ENCODE measurements at regions not wholly inside any gene's neighbourhood (a gene's known extent, or its start where the extent isn't known, plus 50 kb on each side); places are given as distances from the start of the nearest gene placed in this dataset.
"Not testable (repeated sequence)": the region's sequence is repeated elsewhere in the genome, so short reads cannot be mapped to it uniquely, and the experiment has no call there.

GRCh38 chr14:83147006-83147405, 1613.4 kb upstream of the SEL1L start:
- DNase-seq = no peak
- Mint-ChIP-seq H3K4me3 (no peak overlapping the region), H3K9me3 (peaks cover 21% of the 10 kb centered on the region), H3K4me1 (ENCODE audit: low read depth) (no peaks in the 10 kb centered on the region), H3K36me3 (ENCODE audit: low read depth) (no peaks in the 10 kb centered on the region), H3K27ac (no peak overlapping the region), H3K27me3 (ENCODE audit: low read depth) (no peaks in the 10 kb centered on the region)
- intact Hi-C loops (cut with micrococcal nuclease) = no loop called here
- CTCF ChIA-PET = no interaction called here

DNA sequence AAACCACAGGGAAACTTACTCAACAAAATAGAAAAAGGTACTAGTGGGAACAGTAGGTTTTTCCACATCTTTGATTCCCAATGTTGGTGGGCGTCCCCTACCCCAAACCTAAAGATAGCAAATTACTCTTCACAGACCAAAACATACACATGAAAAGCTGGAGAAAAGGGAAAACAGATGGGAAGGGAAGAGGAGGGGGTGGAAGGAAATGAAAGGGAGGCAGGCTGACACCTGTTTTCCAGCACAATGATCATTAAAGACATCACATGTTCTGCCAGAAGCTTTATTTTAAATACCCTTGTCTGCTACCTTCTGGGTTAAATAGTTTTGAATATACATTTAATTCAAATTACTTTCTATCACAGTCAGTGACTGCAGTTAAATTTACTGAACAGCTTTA, 1617.9 kb upstream of the SEL1L start:
- no peak overlapping the region for H3K27ac Mint-ChIP-seq
- no peaks in the 10 kb centered on the region for H3K4me1 Mint-ChIP-seq (ENCODE audit: low read depth)
- H3K27me3 Mint-ChIP-seq (ENCODE audit: low read depth) = no peaks in the 10 kb centered on the region
- intact Hi-C loops (cut with micrococcal nuclease) = no loop called here
- no peaks in the 10 kb centered on the region for H3K36me3 Mint-ChIP-seq (ENCODE audit: low read depth)
- no peak overlapping the region for H3K4me3 Mint-ChIP-seq
- H3K9me3 Mint-ChIP-seq = peaks cover 16% of the 10 kb centered on the region
- DNase-seq = no peak
- CTCF ChIA-PET = no interaction called here

- intact Hi-C loops (cut with micrococcal nuclease) = no loop called here
- Mint-ChIP-seq H3K27me3 (ENCODE audit: low read depth) (no peaks in the 10 kb centered on the region), H3K4me1 (ENCODE audit: low read depth) (no peaks in the 10 kb centered on the region), H3K9me3 (peaks cover 11% of the 10 kb centered on the region), H3K36me3 (ENCODE audit: low read depth) (no peaks in the 10 kb centered on the region), H3K4me3 (no peak overlapping the region), H3K27ac (no peak overlapping the region)
- DNase-seq = no peak
- CTCF ChIA-PET = interaction anchor here (0.6 kb wide), 1 partner anchor 81 kb away, joined by 3 read pairs; no protein-coding TSS in a partner anchor
Observed at GRCh38 chr14:83153081-83153480, 1619.4 kb upstream of the SEL1L start.

DNA sequence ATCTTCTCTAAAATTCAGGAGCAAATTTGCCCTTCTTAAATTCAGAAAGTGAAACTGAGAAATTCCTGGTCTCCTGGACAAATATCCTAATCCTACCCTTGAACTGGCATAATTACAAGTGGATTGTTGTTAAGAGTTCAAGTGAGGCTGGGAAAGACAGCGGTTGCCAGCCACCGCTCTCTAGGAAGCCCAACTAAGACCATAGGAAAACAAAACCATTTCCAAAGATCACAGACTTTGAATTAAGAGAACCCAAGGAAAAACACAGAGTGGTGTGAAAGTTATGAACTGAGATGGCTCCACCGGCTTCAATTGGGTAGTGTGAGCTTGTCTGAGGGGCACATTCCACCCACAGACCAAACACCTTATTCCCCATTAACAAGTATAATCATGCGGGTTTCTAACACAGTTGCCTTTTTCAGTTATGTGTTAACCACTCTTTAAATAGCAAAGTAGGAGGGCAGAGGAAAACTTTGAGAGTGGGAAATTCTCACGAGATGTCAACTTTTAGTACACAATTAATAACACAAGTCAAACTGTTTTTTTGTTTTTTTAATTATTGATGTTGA, 1628.8 kb upstream of the SEL1L start:
- CTCF ChIA-PET = no interaction called here
- Mint-ChIP-seq H3K9me3 (peaks cover 4% of the 10 kb centered on the region), H3K27ac (no peak overlapping the region), H3K4me1 (ENCODE audit: low read depth) (no peaks in the 10 kb centered on the region), H3K27me3 (ENCODE audit: low read depth) (no peaks in the 10 kb centered on the region), H3K4me3 (no peak overlapping the region), H3K36me3 (ENCODE audit: low read depth) (no peaks in the 10 kb centered on the region)
- DNase-seq = no peak
- intact Hi-C loops (cut with micrococcal nuclease) = no loop called here

GRCh38 chr14:83163016-83163415, 1629.4 kb upstream of the SEL1L start:
- DNase-seq = no peak
- Mint-ChIP-seq H3K4me3 (no peak overlapping the region), H3K9me3 (peaks cover 4% of the 10 kb centered on the region), H3K27ac (no peak overlapping the region), H3K27me3 (ENCODE audit: low read depth) (no peaks in the 10 kb centered on the region), H3K36me3 (ENCODE audit: low read depth) (no peaks in the 10 kb centered on the region), H3K4me1 (ENCODE audit: low read depth) (no peaks in the 10 kb centered on the region)
- intact Hi-C loops (cut with micrococcal nuclease) = no loop called here
- CTCF ChIA-PET = no interaction called here

DNA sequence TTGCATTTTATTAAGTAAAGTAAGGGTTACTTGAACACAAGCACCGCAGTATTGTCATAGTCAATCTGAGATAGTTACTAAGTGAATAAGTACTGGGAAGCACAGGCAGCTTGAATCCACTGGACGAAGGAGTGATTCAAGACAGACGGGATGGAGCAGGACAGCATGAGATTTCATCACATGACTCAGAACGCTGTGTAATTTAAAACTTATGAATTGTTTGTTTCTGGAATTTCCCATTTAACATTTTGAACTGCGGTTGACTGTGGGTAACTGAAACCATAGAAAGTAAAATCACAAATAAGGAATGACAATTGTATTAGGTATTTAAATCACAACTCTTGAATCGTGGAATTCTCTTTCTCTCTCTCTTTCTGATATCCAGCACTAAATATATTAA, 1630.4 kb upstream of the SEL1L start:
- peaks cover 4% of the 10 kb centered on the region for H3K9me3 Mint-ChIP-seq
- intact Hi-C loops (cut with micrococcal nuclease) = no loop called here
- H3K36me3 Mint-ChIP-seq (ENCODE audit: low read depth) = no peaks in the 10 kb centered on the region

GRCh38 chr14:83164591-83164990, 1630.9 kb upstream of the SEL1L start:
- H3K4me1 Mint-ChIP-seq (ENCODE audit: low read depth) = no peaks in the 10 kb centered on the region
- H3K4me3 Mint-ChIP-seq = no peak overlapping the region
- no peak for DNase-seq
- H3K27ac Mint-ChIP-seq = no peak overlapping the region
- intact Hi-C loops (cut with micrococcal nuclease) = no loop called here
- H3K36me3 Mint-ChIP-seq (ENCODE audit: low read depth) = no peaks in the 10 kb centered on the region
- no peaks in the 10 kb centered on the region for H3K27me3 Mint-ChIP-seq (ENCODE audit: low read depth)
- peaks cover 4% of the 10 kb centered on the region for H3K9me3 Mint-ChIP-seq
- CTCF ChIA-PET = no interaction called here

More for the DNA sequence above, 1630.4 kb upstream of the SEL1L start:
- H3K27ac Mint-ChIP-seq = no peak overlapping the region
- no peak for DNase-seq
- H3K4me3 Mint-ChIP-seq = no peak overlapping the region
- CTCF ChIA-PET = no interaction called here
- no peaks in the 10 kb centered on the region for H3K4me1 Mint-ChIP-seq (ENCODE audit: low read depth)
- no peaks in the 10 kb centered on the region for H3K27me3 Mint-ChIP-seq (ENCODE audit: low read depth)

- DNase-seq = no peak
- no peaks in the 10 kb centered on the region for H3K4me1 Mint-ChIP-seq (ENCODE audit: low read depth)
- intact Hi-C loops (cut with micrococcal nuclease) = no loop called here
- no peaks in the 10 kb centered on the region for H3K36me3 Mint-ChIP-seq (ENCODE audit: low read depth)
- no peak overlapping the region for H3K4me3 Mint-ChIP-seq
- peaks cover 14% of the 10 kb centered on the region for H3K9me3 Mint-ChIP-seq
- no peaks in the 10 kb centered on the region for H3K27me3 Mint-ChIP-seq (ENCODE audit: low read depth)
- CTCF ChIA-PET = no interaction called here
- no peak overlapping the region for H3K27ac Mint-ChIP-seq
Observed at GRCh38 chr14:83170165-83170564, 1636.5 kb upstream of the SEL1L start.

DNA sequence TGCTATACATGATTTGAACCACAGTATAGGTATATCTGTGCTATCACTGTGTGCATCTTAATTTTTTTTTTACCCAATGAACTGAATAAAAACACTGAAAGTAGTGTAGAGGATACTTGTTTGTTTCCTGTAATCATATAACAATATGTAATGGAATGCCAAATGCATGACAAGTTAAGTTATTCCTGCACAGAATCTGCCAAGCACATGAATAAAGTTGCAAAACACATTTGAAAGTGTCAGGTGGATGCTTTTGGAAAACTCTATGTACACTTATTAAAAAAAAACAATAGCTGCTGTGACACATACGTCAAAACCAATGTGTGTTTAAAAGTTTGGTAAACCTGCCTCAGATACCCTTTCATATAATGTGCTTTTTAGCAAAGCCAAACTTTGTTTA, 1638.1 kb upstream of the SEL1L start:
- CTCF ChIA-PET = no interaction called here
- H3K27ac Mint-ChIP-seq = no peak overlapping the region
- no peak overlapping the region for H3K4me3 Mint-ChIP-seq
- no peak for DNase-seq
- peaks cover 14% of the 10 kb centered on the region for H3K9me3 Mint-ChIP-seq
- intact Hi-C loops (cut with micrococcal nuclease) = no loop called here
- no peaks in the 10 kb centered on the region for H3K36me3 Mint-ChIP-seq (ENCODE audit: low read depth)
- H3K27me3 Mint-ChIP-seq (ENCODE audit: low read depth) = no peaks in the 10 kb centered on the region
- H3K4me1 Mint-ChIP-seq (ENCODE audit: low read depth) = no peaks in the 10 kb centered on the region

DNA sequence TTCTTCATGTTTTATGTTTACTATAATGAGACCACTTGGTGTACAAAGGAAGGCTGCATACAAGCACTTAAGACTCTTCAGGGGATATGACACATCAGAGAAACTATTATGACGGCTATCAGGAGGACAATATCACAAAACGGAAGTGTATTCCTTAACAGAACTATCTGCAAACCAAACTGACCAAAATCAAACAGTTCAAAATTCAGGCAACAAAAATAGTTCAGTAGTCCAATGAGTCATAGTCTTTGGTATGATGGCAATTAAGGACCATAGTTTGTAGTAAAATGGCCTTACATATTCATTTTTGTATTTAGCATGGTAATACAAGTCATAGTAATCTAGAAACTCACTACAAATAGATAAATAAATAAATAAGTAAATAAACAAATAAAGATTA, 1638.7 kb upstream of the SEL1L start:
- Mint-ChIP-seq H3K4me1 (ENCODE audit: low read depth) (no peaks in the 10 kb centered on the region), H3K9me3 (peaks cover 14% of the 10 kb centered on the region), H3K4me3 (no peak overlapping the region), H3K36me3 (ENCODE audit: low read depth) (no peaks in the 10 kb centered on the region), H3K27me3 (ENCODE audit: low read depth) (no peaks in the 10 kb centered on the region), H3K27ac (no peak overlapping the region)
- intact Hi-C loops (cut with micrococcal nuclease) = no loop called here
- no peak for DNase-seq
- CTCF ChIA-PET = no interaction called here

- intact Hi-C loops (cut with micrococcal nuclease) = no loop called here
- DNase-seq = no peak
- H3K27me3 Mint-ChIP-seq (ENCODE audit: low read depth) = no peaks in the 10 kb centered on the region
- H3K36me3 Mint-ChIP-seq (ENCODE audit: low read depth) = no peaks in the 10 kb centered on the region
- H3K4me1 Mint-ChIP-seq (ENCODE audit: low read depth) = no peaks in the 10 kb centered on the region
- peaks cover 14% of the 10 kb centered on the region for H3K9me3 Mint-ChIP-seq
- H3K4me3 Mint-ChIP-seq = no peak overlapping the region
- no peak overlapping the region for H3K27ac Mint-ChIP-seq
- CTCF ChIA-PET = interaction anchor here (0.7 kb wide), 1 partner anchor 273 kb away, joined by 4 read pairs; no protein-coding TSS in a partner anchor
Observed at GRCh38 chr14:83173687-83174086, 1640.0 kb upstream of the SEL1L start.

DNA sequence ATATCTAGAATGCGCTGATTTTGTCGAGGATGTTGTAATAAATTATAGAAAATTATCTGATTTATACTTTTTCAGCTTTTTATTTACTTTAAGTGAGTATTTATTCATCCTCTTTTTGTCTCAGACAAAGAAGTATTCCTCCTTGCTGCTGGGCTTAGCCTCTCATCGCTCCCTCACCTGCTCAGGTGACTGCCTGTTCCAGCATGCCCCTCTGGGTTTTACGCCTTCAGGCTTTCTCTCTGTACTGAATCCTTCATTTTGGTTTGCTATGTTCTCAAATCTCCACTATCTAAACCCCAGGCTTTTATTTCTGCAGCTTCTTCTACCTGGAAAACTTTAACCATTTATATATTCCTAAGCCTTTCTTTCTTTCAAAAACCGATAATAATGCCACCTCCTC, 1650.9 kb upstream of the SEL1L start:
- intact Hi-C loops (cut with micrococcal nuclease) = no loop called here
- CTCF ChIA-PET = interaction anchor here (0.6 kb wide), 1 partner anchor 746 kb away, joined by 4 read pairs; no protein-coding TSS in a partner anchor
- no peaks in the 10 kb centered on the region for H3K27me3 Mint-ChIP-seq (ENCODE audit: low read depth)
- H3K36me3 Mint-ChIP-seq (ENCODE audit: low read depth) = no peaks in the 10 kb centered on the region
- no peaks in the 10 kb centered on the region for H3K4me1 Mint-ChIP-seq (ENCODE audit: low read depth)
- DNase-seq = no peak
- no peak overlapping the region for H3K27ac Mint-ChIP-seq
- H3K4me3 Mint-ChIP-seq = no peak overlapping the region
- H3K9me3 Mint-ChIP-seq = peaks cover 10% of the 10 kb centered on the region

GRCh38 chr14:83188311-83188710, 1654.7 kb upstream of the SEL1L start:
- CTCF ChIA-PET = not testable (repeated sequence)

More at GRCh38 chr14:83188311-83188710, 1654.7 kb upstream of the SEL1L start:
- DNase-seq; H3K36me3 Mint-ChIP-seq (ENCODE audit: low read depth); H3K4me3 Mint-ChIP-seq; H3K4me1 Mint-ChIP-seq (ENCODE audit: low read depth); H3K27me3 Mint-ChIP-seq (ENCODE audit: low read depth); H3K27ac Mint-ChIP-seq; intact Hi-C loops (cut with micrococcal nuclease): not testable (repeated sequence)
- H3K9me3 Mint-ChIP-seq = peaks cover 14% of the 10 kb centered on the region

Measured in activated naive CD4-positive, alpha-beta T cell treated with anti-CD3 and anti-CD28 coated beads for 36 hours (primary cell).